ENCODE measurements at regions not wholly inside any gene's neighbourhood (a gene's known extent, or its start where the extent isn't known, plus 50 kb on each side); places are given as distances from the start of the nearest gene placed in this dataset.

GRCh38 chr13:111645598-111646455 is 325.4 kb downstream of the TEX29 start:
- DNase-seq (ENCODE audit: low read depth), result no peak

GRCh38 chr13:111646456-111646855 is 326.0 kb downstream of the TEX29 start:
- no peak for DNase-seq (ENCODE audit: low read depth)

- no peak for DNase-seq (ENCODE audit: low read depth)
Measured at GRCh38 chr13:111648885-111649284, 328.4 kb downstream of the TEX29 start.

GRCh38 chr13:111650626-111651025 is 330.2 kb downstream of the TEX29 start:
- no peak for DNase-seq (ENCODE audit: low read depth)

- no peak for DNase-seq (ENCODE audit: low read depth)
Measured at GRCh38 chr13:111652676-111653075, 332.2 kb downstream of the TEX29 start.

GRCh38 chr13:111654531-111654930 is 334.1 kb downstream of the TEX29 start:
- no peak for DNase-seq (ENCODE audit: low read depth)

- no peak for DNase-seq (ENCODE audit: low read depth)
Measured at GRCh38 chr13:111656439-111656838, 336.0 kb downstream of the TEX29 start.

GRCh38 chr13:111657013-111657412 is 336.6 kb downstream of the TEX29 start:
- no peak for DNase-seq (ENCODE audit: low read depth)

GRCh38 chr13:111658145-111659100 is 338.0 kb downstream of the TEX29 start:
- no peak for DNase-seq (ENCODE audit: low read depth)

GRCh38 chr13:111659219-111659775 is 338.9 kb downstream of the TEX29 start:
- DNase-seq (ENCODE audit: low read depth), result no peak

- DNase-seq (ENCODE audit: low read depth), result no peak
Measured at GRCh38 chr13:111659842-111660241, 339.4 kb downstream of the TEX29 start.

- DNase-seq (ENCODE audit: low read depth), result no peak
Measured at GRCh38 chr13:111661052-111661451, 340.6 kb downstream of the TEX29 start.

- no peak for DNase-seq (ENCODE audit: low read depth)
Measured at GRCh38 chr13:111661776-111662175, 341.3 kb downstream of the TEX29 start.

GRCh38 chr13:111662451-111662850 is 342.0 kb downstream of the TEX29 start:
- no peak for DNase-seq (ENCODE audit: low read depth)

GRCh38 chr13:111662895-111663294 is 342.5 kb downstream of the TEX29 start:
- DNase-seq (ENCODE audit: low read depth), result no peak

GRCh38 chr13:111663505-111663904 is 343.1 kb downstream of the TEX29 start:
- DNase-seq (ENCODE audit: low read depth), result no peak

- DNase-seq (ENCODE audit: low read depth), result no peak
Measured at GRCh38 chr13:111663953-111664421, 343.5 kb downstream of the TEX29 start.

GRCh38 chr13:111664696-111665095 is 344.3 kb downstream of the TEX29 start:
- DNase-seq (ENCODE audit: low read depth), result no peak

- no peak for DNase-seq (ENCODE audit: low read depth)
Measured at GRCh38 chr13:111665691-111666095, 345.3 kb downstream of the TEX29 start.

GRCh38 chr13:111666164-111666776 is 345.8 kb downstream of the TEX29 start:
- no peak for DNase-seq (ENCODE audit: low read depth)

- no peak for DNase-seq (ENCODE audit: low read depth)
Measured at GRCh38 chr13:111667757-111668156, 347.3 kb downstream of the TEX29 start.

GRCh38 chr13:111668451-111668850 is 348.0 kb downstream of the TEX29 start:
- DNase-seq (ENCODE audit: low read depth), result no peak
